Heart left ventricle (tissue), 13 donors: ENCODE measurements at regions not wholly inside any gene's neighbourhood (a gene's known extent, or its start where the extent isn't known, plus 50 kb on each side); places are given as distances from the start of the nearest gene placed in this dataset.

Experiments
- POLR2A ChIP-seq, 2 donors: fragments of 450-650 bp; IDR thresholded peaks; one replicate each; pipeline ENCODE4 v1.6.1; 2017; ENCODE audit warnings: antibody characterized with exemption in 2 of 2, mild to moderate bottlenecking in 2 of 2, moderate library complexity in 2 of 2
- TF ChIP-seq, protein P1 (sequence below), 12 donors: fragments of 200-600 bp; sonication (generic) in 4 of 12; IDR thresholded peaks; one replicate each; pipeline versions ENCODE4 v1.5.0 to v1.8.0; 2018 to 2022; ENCODE audit warnings: antibody characterized with exemption in 12 of 12, mild to moderate bottlenecking in 5 of 12
- donor health status: ischemic (EF 13 %, LVEDD 7.1; RV severe dilation, severe dysfunction).
- donor health status: DM: no; HTN: yes; CAD: no.
- donor health status: DM: no; HTN: no; CAD: no.
- donor health status: ischemic (EF 25% LVEDD 6.9; RV normal size, moderate dysfunction).
- donor health status: ischemic (EF 25% LVEDD 5.7; RV mildly dilated, moderate dysfunction).
- donor health status: ischemic (EF 35%, LVEDD 5.7; RV mildly dilated, moderate dysfunction).
- donor health status: nonischemic (EF 11% LVEDD 7.7; RV severe dilation, severe dysfunction).
- donor health status: DM: yes; HTN: yes; CAD: no.
- donor health status: PGD.
- donor health status: ischemic (EF 29% LVEDD 5.4; RV normal size, mild dysfunction).
- donor health status: nonischemic (EF 23%, LVEDD 6.1; RV moderate dilation, normal function).

DNA sequence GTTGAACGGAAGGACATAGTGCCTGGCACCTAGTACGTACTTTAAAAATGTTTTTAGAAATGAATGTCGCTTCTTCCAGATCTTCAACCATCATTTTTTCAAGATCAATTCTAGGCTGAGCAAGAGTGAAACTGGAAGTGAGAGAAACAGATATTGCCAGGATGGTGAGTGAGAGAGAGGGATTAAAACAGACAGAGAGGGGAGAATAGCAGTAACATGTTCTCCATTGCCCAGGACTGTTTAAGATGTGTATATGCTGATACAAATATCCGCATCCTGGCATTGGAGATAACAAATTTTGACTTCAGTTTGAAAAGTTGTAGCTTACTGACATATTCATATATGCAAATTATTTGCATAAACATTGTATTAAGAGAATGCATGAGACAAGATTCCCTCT lies 1156.1 kb downstream of the TBL1XR1 start:
- TF ChIP-seq, protein P1, sequence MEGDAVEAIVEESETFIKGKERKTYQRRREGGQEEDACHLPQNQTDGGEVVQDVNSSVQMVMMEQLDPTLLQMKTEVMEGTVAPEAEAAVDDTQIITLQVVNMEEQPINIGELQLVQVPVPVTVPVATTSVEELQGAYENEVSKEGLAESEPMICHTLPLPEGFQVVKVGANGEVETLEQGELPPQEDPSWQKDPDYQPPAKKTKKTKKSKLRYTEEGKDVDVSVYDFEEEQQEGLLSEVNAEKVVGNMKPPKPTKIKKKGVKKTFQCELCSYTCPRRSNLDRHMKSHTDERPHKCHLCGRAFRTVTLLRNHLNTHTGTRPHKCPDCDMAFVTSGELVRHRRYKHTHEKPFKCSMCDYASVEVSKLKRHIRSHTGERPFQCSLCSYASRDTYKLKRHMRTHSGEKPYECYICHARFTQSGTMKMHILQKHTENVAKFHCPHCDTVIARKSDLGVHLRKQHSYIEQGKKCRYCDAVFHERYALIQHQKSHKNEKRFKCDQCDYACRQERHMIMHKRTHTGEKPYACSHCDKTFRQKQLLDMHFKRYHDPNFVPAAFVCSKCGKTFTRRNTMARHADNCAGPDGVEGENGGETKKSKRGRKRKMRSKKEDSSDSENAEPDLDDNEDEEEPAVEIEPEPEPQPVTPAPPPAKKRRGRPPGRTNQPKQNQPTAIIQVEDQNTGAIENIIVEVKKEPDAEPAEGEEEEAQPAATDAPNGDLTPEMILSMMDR (IDR thresholded peaks at IDR 0.05): no peak
- no peak for TF ChIP-seq POLR2A (IDR thresholded peaks at IDR 0.05)
